PC-9 (cell line): ENCODE measurements at regions not wholly inside any gene's neighbourhood (a gene's known extent, or its start where the extent isn't known, plus 50 kb on each side); places are given as distances from the start of the nearest gene placed in this dataset.

Source experiments
- BruUV-seq: library from RNA; stranded (reverse); fragments of 400-500 nt; replicated peaks from 2 replicates; lab custom pipeline; 2021; lab: Mats Ljungman, UMichigan
- CTCF ChIA-PET: fragments of 300-600 bp; sonication (Branson Sonifier 250); formaldehyde crosslinking; loops from one replicate; lab custom pipeline; 2022; ENCODE audit warnings: antibody characterized with exemption; lab: Charles Lee
- POLR2A ChIA-PET: fragments of 300-600 bp; sonication (Branson Sonifier 250); formaldehyde crosslinking; loops from one replicate; lab custom pipeline; 2022; ENCODE audit warnings: antibody characterized with exemption; ENCODE audit not compliant: unreplicated experiment; lab: Charles Lee
- DNase-seq, 2 experiments: peaks; one replicate each; pipeline versions ENCODE4 v3.0.0 to v3.0.0-alpha.2; 2015 to 2022; ENCODE audit warnings: mixed read lengths in 1 of 2
- H2AFZ ChIP-seq: fragments of 200-600 bp; sonication (generic); 2 replicates; pipeline ENCODE4 v1.8.1; 2017; ENCODE audit warnings: antibody characterized with exemption
- H3F3A ChIP-seq: fragments of 200-600 bp; sonication (generic); 2 replicates; pipeline ENCODE4 v1.8.1; 2017; ENCODE audit warnings: antibody characterized with exemption, mild to moderate bottlenecking, low read depth; ENCODE audit not compliant: insufficient read depth
- H3K27ac ChIP-seq: fragments of 200-600 bp; sonication (generic); 2 replicates; pipeline ENCODE4 v1.6.1; 2016; ENCODE audit warnings: mixed run types
- H3K27me3 ChIP-seq: fragments of 200-600 bp; sonication (generic); 2 replicates; pipeline ENCODE4 v1.6.1; 2016; ENCODE audit warnings: low read depth, mixed run types; ENCODE audit not compliant: insufficient read depth
- H3K36me3 ChIP-seq: fragments of 200-600 bp; sonication (generic); 2 replicates; pipeline ENCODE4 v1.6.1; 2016; ENCODE audit warnings: low read depth, mixed run types
- H3K4me1 ChIP-seq: fragments of 200-600 bp; sonication (generic); replicated peaks from 2 replicates; pipeline ENCODE4 v1.6.1; 2016; ENCODE audit warnings: mixed run types; ENCODE audit not compliant: insufficient read depth
- H3K4me2 ChIP-seq: fragments of 200-600 bp; sonication (generic); 2 replicates; pipeline ENCODE4 v1.6.1; 2017; ENCODE audit warnings: mixed run types
- H3K4me3 ChIP-seq: fragments of 200-600 bp; sonication (generic); 2 replicates; pipeline ENCODE4 v1.6.1; 2016; ENCODE audit warnings: mixed run types
- H3K79me2 ChIP-seq: fragments of 200-600 bp; sonication (generic); 2 replicates; pipeline ENCODE4 v1.6.1; 2017; ENCODE audit warnings: low read depth, mixed run types
- H3K9me2 ChIP-seq: fragments of 200-600 bp; sonication (generic); 2 replicates; pipeline ENCODE4 v1.8.1; 2017; ENCODE audit warnings: mild to moderate bottlenecking; ENCODE audit not compliant: insufficient read depth
- H3K9me3 ChIP-seq: fragments of 200-600 bp; sonication (generic); 2 replicates; pipeline ENCODE4 v1.8.1; 2016; ENCODE audit warnings: low read depth; ENCODE audit not compliant: insufficient read depth
- H4K20me1 ChIP-seq: fragments of 200-600 bp; sonication (generic); 2 replicates; pipeline ENCODE4 v1.8.1; 2017; ENCODE audit not compliant: insufficient read depth
- EZH2 ChIP-seq: fragments of 200-600 bp; sonication (generic); IDR thresholded peaks from 2 replicates; pipeline ENCODE4 v1.8.0; 2017; ENCODE audit warnings: antibody characterized with exemption, low read depth
- intact Hi-C: fragments of 100-400 bp; cut with micrococcal nuclease; formaldehyde crosslinking; loops from one replicate; pipeline ENCODE4 v1.10.0; 2022; ENCODE audit not compliant: unreplicated experiment
- TF ChIP-seq, protein P1 (sequence below): fragments of 200-600 bp; sonication (generic); conservative IDR thresholded peaks from 2 replicates; pipeline ENCODE4 v1.6.1; 2017; ENCODE audit warnings: mixed run types, antibody characterized with exemption, mild to moderate bottlenecking, moderate library complexity

DNA sequence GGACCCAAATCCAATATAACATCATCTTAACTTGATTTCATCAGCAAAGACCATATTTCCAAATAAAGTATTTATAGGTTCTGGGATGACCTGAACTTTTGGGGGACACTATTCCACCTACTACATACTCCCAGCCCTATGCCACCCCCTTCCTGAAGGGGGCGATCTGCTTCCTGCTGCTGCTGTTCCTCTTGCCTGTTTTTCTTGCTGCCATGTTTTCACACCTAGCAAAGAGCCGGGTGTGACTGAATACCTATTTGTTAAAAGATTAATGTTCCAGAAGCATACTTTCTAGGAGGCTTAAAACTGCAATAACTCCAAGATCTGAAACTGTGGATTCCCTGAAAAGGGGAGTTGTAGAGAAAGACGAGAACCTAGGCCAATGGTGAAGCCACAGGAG is 89.7 kb downstream of the ICOS start:
- CTCF ChIA-PET: no interaction called here
- H3K27ac ChIP-seq: no peak overlapping the region
- TF ChIP-seq, protein P1, sequence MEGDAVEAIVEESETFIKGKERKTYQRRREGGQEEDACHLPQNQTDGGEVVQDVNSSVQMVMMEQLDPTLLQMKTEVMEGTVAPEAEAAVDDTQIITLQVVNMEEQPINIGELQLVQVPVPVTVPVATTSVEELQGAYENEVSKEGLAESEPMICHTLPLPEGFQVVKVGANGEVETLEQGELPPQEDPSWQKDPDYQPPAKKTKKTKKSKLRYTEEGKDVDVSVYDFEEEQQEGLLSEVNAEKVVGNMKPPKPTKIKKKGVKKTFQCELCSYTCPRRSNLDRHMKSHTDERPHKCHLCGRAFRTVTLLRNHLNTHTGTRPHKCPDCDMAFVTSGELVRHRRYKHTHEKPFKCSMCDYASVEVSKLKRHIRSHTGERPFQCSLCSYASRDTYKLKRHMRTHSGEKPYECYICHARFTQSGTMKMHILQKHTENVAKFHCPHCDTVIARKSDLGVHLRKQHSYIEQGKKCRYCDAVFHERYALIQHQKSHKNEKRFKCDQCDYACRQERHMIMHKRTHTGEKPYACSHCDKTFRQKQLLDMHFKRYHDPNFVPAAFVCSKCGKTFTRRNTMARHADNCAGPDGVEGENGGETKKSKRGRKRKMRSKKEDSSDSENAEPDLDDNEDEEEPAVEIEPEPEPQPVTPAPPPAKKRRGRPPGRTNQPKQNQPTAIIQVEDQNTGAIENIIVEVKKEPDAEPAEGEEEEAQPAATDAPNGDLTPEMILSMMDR: no peak
- no peak for TF ChIP-seq EZH2
- no peaks in the 10 kb centered on the region for H3K79me2 ChIP-seq
- intact Hi-C loops: no loop called here
- H3K9me3 ChIP-seq: no peaks in the 10 kb centered on the region
- H2AFZ ChIP-seq: no peak overlapping the region
- no TSS peak for BruUV-seq
- no peaks in the 10 kb centered on the region for H3K9me2 ChIP-seq
- H3K4me1 ChIP-seq: no peaks in the 10 kb centered on the region
- no peaks in the 10 kb centered on the region for H3K27me3 ChIP-seq
- no peaks in the 10 kb centered on the region for H4K20me1 ChIP-seq
- no peak overlapping the region for H3K4me2 ChIP-seq
- POLR2A ChIA-PET: no interaction called here
- no peak overlapping the region for H3K4me3 ChIP-seq
- no peaks in the 10 kb centered on the region for H3F3A ChIP-seq
- H3K36me3 ChIP-seq: no peaks in the 10 kb centered on the region
- DNase-seq: no peak

DNA sequence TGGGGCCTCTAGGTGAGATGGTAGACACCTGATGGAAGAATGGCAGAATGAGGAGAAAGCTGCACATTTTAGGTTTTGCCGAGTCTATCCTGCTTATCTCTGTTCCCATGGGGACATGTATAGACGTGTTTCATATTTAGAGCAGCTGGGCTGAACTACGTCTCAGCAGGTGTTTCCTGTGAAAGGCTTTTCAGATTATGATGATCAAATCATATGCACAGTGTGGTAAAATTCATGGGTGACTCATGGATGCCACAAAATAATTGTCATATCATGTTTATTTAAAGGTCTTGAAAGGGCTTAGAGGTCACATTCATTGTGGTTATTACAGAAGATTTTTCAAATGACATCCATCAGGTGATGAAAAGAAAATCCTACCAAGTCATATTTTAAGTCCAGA is 90.5 kb downstream of the ICOS start:
- no TSS peak for BruUV-seq
- intact Hi-C loops: no loop called here
- no peaks in the 10 kb centered on the region for H3K9me3 ChIP-seq
- TF ChIP-seq, protein P1: no peak
- no peak for TF ChIP-seq EZH2
- POLR2A ChIA-PET: no interaction called here
- H3K79me2 ChIP-seq: no peaks in the 10 kb centered on the region
- H3F3A ChIP-seq: no peaks in the 10 kb centered on the region
- no peak overlapping the region for H3K27ac ChIP-seq
- no peak overlapping the region for H3K4me3 ChIP-seq
- H4K20me1 ChIP-seq: no peaks in the 10 kb centered on the region
- no peak for DNase-seq
- CTCF ChIA-PET: no interaction called here
- H3K9me2 ChIP-seq: no peaks in the 10 kb centered on the region
- H3K4me1 ChIP-seq: no peaks in the 10 kb centered on the region
- no peaks in the 10 kb centered on the region for H3K27me3 ChIP-seq
- no peak overlapping the region for H3K4me2 ChIP-seq
- no peak overlapping the region for H2AFZ ChIP-seq
- H3K36me3 ChIP-seq: no peaks in the 10 kb centered on the region

DNA sequence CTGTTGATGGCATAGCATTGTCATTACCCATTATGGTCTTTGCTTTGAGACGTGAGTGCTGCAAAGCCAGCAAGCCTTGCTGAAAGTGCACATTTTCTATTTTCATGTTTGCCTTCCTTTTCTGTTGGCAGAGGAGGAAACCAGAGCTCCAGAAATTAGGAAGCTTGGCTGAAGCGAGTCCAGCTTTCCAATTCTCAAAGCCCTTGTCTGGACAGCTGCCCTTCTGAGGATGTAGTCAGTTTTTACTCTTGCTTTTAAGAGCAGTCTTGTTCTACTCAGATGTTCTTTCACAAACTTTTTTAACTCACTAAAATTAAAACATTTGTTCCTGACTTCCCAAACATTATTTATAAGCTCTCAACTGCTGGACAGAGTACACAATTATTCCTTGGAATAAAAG is 93.8 kb downstream of the ICOS start:
- no peaks in the 10 kb centered on the region for H3K36me3 ChIP-seq
- DNase-seq: no peak
- no peaks in the 10 kb centered on the region for H3F3A ChIP-seq
- no peaks in the 10 kb centered on the region for H3K9me3 ChIP-seq
- no peaks in the 10 kb centered on the region; the same call in 1 of the 2 replicates for H3K9me2 ChIP-seq
- intact Hi-C loops: no loop called here
- no peak overlapping the region for H3K4me3 ChIP-seq
- no peaks in the 10 kb centered on the region for H3K27me3 ChIP-seq
- no peaks in the 10 kb centered on the region for H3K4me1 ChIP-seq
- H2AFZ ChIP-seq: no peak overlapping the region
- H3K4me2 ChIP-seq: no peak overlapping the region
- TF ChIP-seq EZH2: no peak
- no peaks in the 10 kb centered on the region for H4K20me1 ChIP-seq
- CTCF ChIA-PET: no interaction called here
- no peak overlapping the region for H3K27ac ChIP-seq
- BruUV-seq: no TSS peak
- no peaks in the 10 kb centered on the region for H3K79me2 ChIP-seq
- POLR2A ChIA-PET: no interaction called here

DNA sequence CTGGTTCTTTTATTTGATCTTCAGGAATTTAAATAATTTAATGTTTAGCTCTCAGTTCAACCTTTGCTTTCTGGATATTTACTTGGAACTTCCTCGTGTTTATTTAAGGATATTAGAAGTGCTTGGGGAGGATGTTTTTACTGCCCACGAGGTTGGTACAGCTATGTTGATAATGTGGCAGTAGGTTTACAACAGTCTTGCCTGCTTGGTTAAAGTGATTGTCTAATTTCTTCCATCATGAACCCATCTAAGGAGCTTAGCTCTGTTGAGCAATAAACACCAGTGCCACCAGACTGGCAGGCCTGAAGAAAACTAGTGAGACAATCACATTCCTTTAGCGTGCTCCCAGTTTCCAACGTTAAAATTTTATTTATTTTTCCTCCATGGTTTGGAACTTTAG is 94.5 kb downstream of the ICOS start:
- Histone ChIP-seq H3K9me2 (no peaks in the 10 kb centered on the region; the same call in 1 of the 2 replicates), H3K4me2 (no peak overlapping the region), H2AFZ (no peak overlapping the region), H3K9me3 (no peaks in the 10 kb centered on the region), H4K20me1 (no peaks in the 10 kb centered on the region), H3K27me3 (no peaks in the 10 kb centered on the region), H3K4me3 (no peak overlapping the region), H3K79me2 (no peaks in the 10 kb centered on the region), H3K4me1 (no peaks in the 10 kb centered on the region), H3K36me3 (no peaks in the 10 kb centered on the region), H3K27ac (no peak overlapping the region), H3F3A (no peaks in the 10 kb centered on the region)
- no TSS peak for BruUV-seq
- TF ChIP-seq EZH2: no peak
- TF ChIP-seq, protein P1: no peak
- ChIA-PET POLR2A (no interaction called here), CTCF (no interaction called here)
- intact Hi-C loops: no loop called here
- no peak for DNase-seq
